ENCODE measurements at regions not wholly inside any gene's neighbourhood (a gene's known extent, or its start where the extent isn't known, plus 50 kb on each side); places are given as distances from the start of the nearest gene placed in this dataset.

DNA sequence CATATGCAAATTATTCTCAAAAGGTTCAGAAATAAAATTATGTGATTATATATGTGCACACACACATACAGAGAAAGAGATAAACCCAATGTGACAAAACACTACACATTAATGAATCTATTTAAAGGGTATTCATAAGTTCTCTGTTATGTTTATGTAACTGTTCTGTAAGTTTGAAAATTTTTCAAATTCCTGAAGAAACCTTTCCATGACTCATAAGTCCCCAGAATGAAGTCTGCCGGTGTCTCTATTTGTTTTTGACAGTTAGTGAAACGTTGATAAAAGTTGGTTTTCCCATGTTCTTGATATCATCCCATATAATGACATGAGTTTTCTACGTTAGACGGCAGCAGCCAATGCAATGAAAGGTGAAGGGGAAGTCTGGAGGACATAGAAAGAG is 199.5 kb upstream of the PUM3 start:
- TF ChIP-seq, protein P1, sequence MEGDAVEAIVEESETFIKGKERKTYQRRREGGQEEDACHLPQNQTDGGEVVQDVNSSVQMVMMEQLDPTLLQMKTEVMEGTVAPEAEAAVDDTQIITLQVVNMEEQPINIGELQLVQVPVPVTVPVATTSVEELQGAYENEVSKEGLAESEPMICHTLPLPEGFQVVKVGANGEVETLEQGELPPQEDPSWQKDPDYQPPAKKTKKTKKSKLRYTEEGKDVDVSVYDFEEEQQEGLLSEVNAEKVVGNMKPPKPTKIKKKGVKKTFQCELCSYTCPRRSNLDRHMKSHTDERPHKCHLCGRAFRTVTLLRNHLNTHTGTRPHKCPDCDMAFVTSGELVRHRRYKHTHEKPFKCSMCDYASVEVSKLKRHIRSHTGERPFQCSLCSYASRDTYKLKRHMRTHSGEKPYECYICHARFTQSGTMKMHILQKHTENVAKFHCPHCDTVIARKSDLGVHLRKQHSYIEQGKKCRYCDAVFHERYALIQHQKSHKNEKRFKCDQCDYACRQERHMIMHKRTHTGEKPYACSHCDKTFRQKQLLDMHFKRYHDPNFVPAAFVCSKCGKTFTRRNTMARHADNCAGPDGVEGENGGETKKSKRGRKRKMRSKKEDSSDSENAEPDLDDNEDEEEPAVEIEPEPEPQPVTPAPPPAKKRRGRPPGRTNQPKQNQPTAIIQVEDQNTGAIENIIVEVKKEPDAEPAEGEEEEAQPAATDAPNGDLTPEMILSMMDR (IDR thresholded peaks at IDR 0.05 in 2 of 3, conservative IDR thresholded peaks at IDR 0.05 in 1 of 3; ENCODE audit: borderline replicate concordance in 1 of 3, insufficient read depth in 1 of 3, low read depth in 2 of 3, low read length in 2 of 3), result no peak
- TF ChIP-seq, protein P2, sequence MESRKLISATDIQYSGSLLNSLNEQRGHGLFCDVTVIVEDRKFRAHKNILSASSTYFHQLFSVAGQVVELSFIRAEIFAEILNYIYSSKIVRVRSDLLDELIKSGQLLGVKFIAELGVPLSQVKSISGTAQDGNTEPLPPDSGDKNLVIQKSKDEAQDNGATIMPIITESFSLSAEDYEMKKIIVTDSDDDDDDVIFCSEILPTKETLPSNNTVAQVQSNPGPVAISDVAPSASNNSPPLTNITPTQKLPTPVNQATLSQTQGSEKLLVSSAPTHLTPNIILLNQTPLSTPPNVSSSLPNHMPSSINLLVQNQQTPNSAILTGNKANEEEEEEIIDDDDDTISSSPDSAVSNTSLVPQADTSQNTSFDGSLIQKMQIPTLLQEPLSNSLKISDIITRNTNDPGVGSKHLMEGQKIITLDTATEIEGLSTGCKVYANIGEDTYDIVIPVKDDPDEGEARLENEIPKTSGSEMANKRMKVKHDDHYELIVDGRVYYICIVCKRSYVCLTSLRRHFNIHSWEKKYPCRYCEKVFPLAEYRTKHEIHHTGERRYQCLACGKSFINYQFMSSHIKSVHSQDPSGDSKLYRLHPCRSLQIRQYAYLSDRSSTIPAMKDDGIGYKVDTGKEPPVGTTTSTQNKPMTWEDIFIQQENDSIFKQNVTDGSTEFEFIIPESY (IDR thresholded peaks at IDR 0.05; ENCODE audit: extremely low read depth, insufficient replicate concordance, low read length), result no peak
- TF ChIP-seq EZH2phosphoT487 (IDR thresholded peaks at IDR 0.05; ENCODE audit: borderline replicate concordance) (no peak), RAD21 (IDR thresholded peaks at IDR 0.05; ENCODE audit: low read depth) (no peak), CEBPB (IDR thresholded peaks at IDR 0.05; ENCODE audit: low read depth) (no peak), EGR1 (IDR thresholded peaks at IDR 0.05; ENCODE audit: low read depth) (no peak), POLR2A (IDR thresholded peaks at IDR 0.05; ENCODE audit: borderline replicate concordance, extremely low read depth, insufficient read depth, insufficient read length) (no peak)

All from HCT116 (cell line).